CD14-positive monocyte (primary cell): ENCODE measurements at regions not wholly inside any gene's neighbourhood (a gene's known extent, or its start where the extent isn't known, plus 50 kb on each side); places are given as distances from the start of the nearest gene placed in this dataset.

Experiments
- DNase-seq, 3 donors: peaks; one replicate each; pipeline ENCODE4 v3.0.0-alpha.2; 2011 to 2022
- H2AFZ ChIP-seq: 2 replicates; pipeline ENCODE4 v1.6.0; 2012; ENCODE audit warnings: mild to moderate bottlenecking, low read depth, low read length, inconsistent platforms; ENCODE audit not compliant: insufficient read depth, poor library complexity, severe bottlenecking
- H3K27ac ChIP-seq, 2 donors: 1 replicate in 1 of 2; 2 replicates in 1 of 2; pipeline ENCODE4 v1.5.1; 2012 to 2013; ENCODE audit warnings: low read length in 2 of 2, control low read depth in 1 of 2, inconsistent platforms in 1 of 2, low read depth in 1 of 2, mild to moderate bottlenecking in 1 of 2
- H3K27me3 ChIP-seq, 2 donors: one replicate each; pipeline versions ENCODE4 v1.6.0 to v1.6.1; 2011 to 2013; ENCODE audit warnings: low read length in 2 of 2; ENCODE audit not compliant: control insufficient read depth in 2 of 2, insufficient read depth in 2 of 2
- H3K36me3 ChIP-seq, 2 donors: replicated peaks in 1 of 2; 1 replicate in 1 of 2; 2 replicates in 1 of 2; pipeline versions ENCODE4 v1.5.1 to v1.6.1; 2012 to 2013; ENCODE audit warnings: low read length in 2 of 2, control low read depth in 1 of 2, inconsistent platforms in 1 of 2, mild to moderate bottlenecking in 1 of 2; ENCODE audit not compliant: insufficient read depth in 2 of 2, control insufficient read depth in 1 of 2
- H3K4me1 ChIP-seq, 2 donors: 1 replicate in 1 of 2; 2 replicates in 1 of 2; pipeline versions ENCODE4 v1.5.1 to v1.6.1; 2012 to 2013; ENCODE audit warnings: low read length in 2 of 2, control low read depth in 1 of 2, inconsistent platforms in 1 of 2, mild to moderate bottlenecking in 1 of 2, moderate library complexity in 1 of 2; ENCODE audit not compliant: insufficient read depth in 2 of 2, control insufficient read depth in 1 of 2
- H3K4me2 ChIP-seq: replicated peaks from 2 replicates; pipeline ENCODE3; 2012; ENCODE audit warnings: low read length, moderate library complexity, mild to moderate bottlenecking; ENCODE audit not compliant: poor library complexity, severe bottlenecking; ENCODE audit errors: extremely low read depth
- H3K4me3 ChIP-seq, 3 experiments: fragments of 200-600 bp in 1 of 3; sonication (generic) in 1 of 3; replicated peaks in 1 of 3; 1 replicate in 2 of 3; 2 replicates in 1 of 3; pipeline ENCODE4 v1.5.1; 2011 to 2013; ENCODE audit warnings: low read length in 3 of 3, mild to moderate bottlenecking in 3 of 3, control low read depth in 2 of 3, low read depth in 2 of 3, inconsistent platforms in 1 of 3, moderate library complexity in 1 of 3
- H3K79me2 ChIP-seq: 2 replicates; pipeline ENCODE4 v1.6.0; 2012; ENCODE audit warnings: mild to moderate bottlenecking, control low read depth, inconsistent platforms, low read length, moderate library complexity; ENCODE audit not compliant: insufficient read depth
- H3K9ac ChIP-seq: 2 replicates; pipeline ENCODE4 v1.6.0; 2017; ENCODE audit warnings: low read length, mild to moderate bottlenecking; ENCODE audit not compliant: insufficient read depth, poor library complexity, severe bottlenecking
- H3K9me3 ChIP-seq, 2 donors: replicated peaks in 1 of 2; 1 replicate in 1 of 2; 2 replicates in 1 of 2; pipeline versions ENCODE4 v1.5.1 to v1.6.1; 2012 to 2013; ENCODE audit warnings: low read length in 2 of 2, control low read depth in 1 of 2; ENCODE audit not compliant: control insufficient read depth in 1 of 2, insufficient read depth in 1 of 2
- H4K20me1 ChIP-seq: 2 replicates; pipeline ENCODE4 v1.6.0; 2012; ENCODE audit warnings: mild to moderate bottlenecking, low read length, control low read depth, moderate library complexity; ENCODE audit not compliant: insufficient read depth
- H3K27ac Mint-ChIP-seq, 7 donors: one replicate each; pipeline ENCODE4 v1.8.0; 2020; ENCODE audit warnings: mild to moderate bottlenecking in 7 of 7, mixed read lengths in 7 of 7, moderate library complexity in 6 of 7, inconsistent platforms in 2 of 7
- H3K27me3 Mint-ChIP-seq, 3 donors: one replicate each; pipeline ENCODE4 v1.8.0; 2021 to 2022; ENCODE audit warnings: low read depth in 3 of 3, mild to moderate bottlenecking in 3 of 3, mixed read lengths in 3 of 3, moderate library complexity in 3 of 3, inconsistent platforms in 1 of 3
- H3K36me3 Mint-ChIP-seq, 2 donors: one replicate each; pipeline ENCODE4 v1.8.0; 2020; ENCODE audit warnings: mixed read lengths in 2 of 2, inconsistent platforms in 1 of 2, mild to moderate bottlenecking in 1 of 2
- H3K4me1 Mint-ChIP-seq: one replicate; pipeline ENCODE4 v1.8.0; 2020; ENCODE audit warnings: mild to moderate bottlenecking, mixed read lengths
- H3K4me3 Mint-ChIP-seq, 2 donors: one replicate each; pipeline ENCODE4 v1.8.0; 2020; ENCODE audit warnings: mild to moderate bottlenecking in 2 of 2, mixed read lengths in 2 of 2, moderate library complexity in 1 of 2
- H3K9me3 Mint-ChIP-seq, 7 donors: one replicate each; pipeline ENCODE4 v1.8.0; 2020 to 2022; ENCODE audit warnings: mixed read lengths in 7 of 7, mild to moderate bottlenecking in 6 of 7, moderate library complexity in 6 of 7, inconsistent platforms in 2 of 7
- CTCF ChIP-seq: fragments of 200-600 bp; IDR thresholded peaks from one replicate; pipeline ENCODE4 v1.8.0; 2022; ENCODE audit warnings: antibody characterized with exemption, mild to moderate bottlenecking
- WGBS: methylation state at CpG from one replicate; pipeline ENCODE4 v1.1.5; 2013; ENCODE audit warnings: missing lambda C conversion rate; ENCODE audit not compliant: insufficient coverage; 5-methylcytosine and 5-hydroxymethylcytosine counted together
- intact Hi-C, 2 donors: fragments of 100-400 bp; cut with micrococcal nuclease; formaldehyde crosslinking; loops; one replicate each; pipeline versions ENCODE4 v1.15.0 to v1.15.1; 2023

GRCh38 chr2:55772109-55772980 is 78.7 kb upstream of the PNPT1 start:
- Histone ChIP-seq H3K4me2 (no peak overlapping the region), H3K4me3 (no peak overlapping the region), H3K79me2 (no peaks in the 10 kb centered on the region), H2AFZ (no peak overlapping the region), H3K36me3 (no peaks in the 10 kb centered on the region), H3K27ac (no peak overlapping the region), H3K4me1 (no peaks in the 10 kb centered on the region), H4K20me1 (no peaks in the 10 kb centered on the region), H3K27me3 (no peaks in the 10 kb centered on the region), H3K9me3 (no peaks in the 10 kb centered on the region), H3K9ac (no peak overlapping the region)
- 80% methylated on average over 1 of the region's 7 CpGs for WGBS
- no peaks in the 10 kb centered on the region for H3K36me3 Mint-ChIP-seq
- H3K4me1 Mint-ChIP-seq = no peaks in the 10 kb centered on the region
- H3K4me3 Mint-ChIP-seq = no peak overlapping the region
- no peak for DNase-seq
- H3K27ac Mint-ChIP-seq = no peak overlapping the region
- TF ChIP-seq CTCF = no peak
- H3K9me3 Mint-ChIP-seq = peaks cover 0 to 2% (median 0%) of the 10 kb centered on the region in 7 donors
- peaks cover 0 to 8% (median 0%) of the 10 kb centered on the region in 3 donors for H3K27me3 Mint-ChIP-seq
- intact Hi-C loops = no loop called here

- Histone ChIP-seq H4K20me1 (no peaks in the 10 kb centered on the region), H3K4me3 (no peak overlapping the region), H3K27ac (no peak overlapping the region), H3K36me3 (no peaks in the 10 kb centered on the region), H3K79me2 (no peaks in the 10 kb centered on the region), H3K9ac (no peak overlapping the region), H3K9me3 (no peaks in the 10 kb centered on the region), H2AFZ (no peak overlapping the region), H3K4me1 (no peaks in the 10 kb centered on the region), H3K4me2 (no peak overlapping the region), H3K27me3 (no peaks in the 10 kb centered on the region)
- Mint-ChIP-seq H3K4me1 (no peaks in the 10 kb centered on the region), H3K27me3 (peaks cover 0 to 8% (median 0%) of the 10 kb centered on the region in 3 donors), H3K36me3 (no peaks in the 10 kb centered on the region), H3K27ac (no peak overlapping the region), H3K4me3 (no peak overlapping the region), H3K9me3 (peaks cover 0 to 2% (median 0%) of the 10 kb centered on the region in 7 donors)
- peak; percentile 25 for TF ChIP-seq CTCF
- no CpG with 5 or more reads among the region's 2 CpGs for WGBS
- intact Hi-C loops = no loop called here
- DNase-seq = no peak
Observed at GRCh38 chr2:55771612-55772011, 78.0 kb upstream of the PNPT1 start.
